ENCODE measurements at regions not wholly inside any gene's neighbourhood (a gene's known extent, or its start where the extent isn't known, plus 50 kb on each side); places are given as distances from the start of the nearest gene placed in this dataset.
A peak's percentile ranks its signal among the peaks of the same experiment; 100 is the strongest.

GRCh38 chr5:112668911-112669310 is 68.8 kb upstream of the APC start:
- H3K36me3 ChIP-seq (replicated peaks; ENCODE audit: low read depth, low read length): no peaks in the 10 kb centered on the region
- H4K20me1 ChIP-seq (ENCODE audit: insufficient read depth, low read length): no peaks in the 10 kb centered on the region
- peak overlapping the region; percentile 41; the same call in 1 of the 2 replicates for H3K4me2 ChIP-seq (ENCODE audit: low read length)
- TF ChIP-seq CTCF (IDR thresholded peaks at IDR 0.05; ENCODE audit: low read depth, low read length): no peak
- TF ChIP-seq EZH2phosphoT487 (IDR thresholded peaks at IDR 0.05; ENCODE audit: low read depth): no peak
- no peak overlapping the region for H3K9ac ChIP-seq (ENCODE audit: low read length)
- H3K27ac ChIP-seq (ENCODE audit: low read length): no peak overlapping the region
- no peaks in the 10 kb centered on the region for H3K9me3 ChIP-seq (ENCODE audit: insufficient read depth, low read length)
- no peaks in the 10 kb centered on the region for H3K27me3 ChIP-seq (ENCODE audit: low read depth, low read length)
- no peak overlapping the region for H2AFZ ChIP-seq (ENCODE audit: low read depth, low read length)
- no peak overlapping the region for H3K4me3 ChIP-seq (ENCODE audit: low read length)
- H3K4me1 ChIP-seq (ENCODE audit: low read length): peaks cover 10% of the 10 kb centered on the region
- H3K79me2 ChIP-seq (ENCODE audit: low read length): no peaks in the 10 kb centered on the region

- H3K27ac ChIP-seq (ENCODE audit: low read length): no peak overlapping the region
- no peak overlapping the region for H3K4me3 ChIP-seq (ENCODE audit: low read length)
- TF ChIP-seq CTCF (IDR thresholded peaks at IDR 0.05; ENCODE audit: low read depth, low read length) (no peak), EZH2phosphoT487 (IDR thresholded peaks at IDR 0.05; ENCODE audit: low read depth) (no peak)
- H3K36me3 ChIP-seq (replicated peaks; ENCODE audit: low read depth, low read length): no peaks in the 10 kb centered on the region
- no peaks in the 10 kb centered on the region for H3K9me3 ChIP-seq (ENCODE audit: insufficient read depth, low read length)
- no peak overlapping the region for H3K9ac ChIP-seq (ENCODE audit: low read length)
- 0 out of 2 replicates have a peak overlapping the region, but pooled peaks have one; percentile 13 for H2AFZ ChIP-seq (ENCODE audit: low read depth, low read length)
- no peaks in the 10 kb centered on the region for H3K79me2 ChIP-seq (ENCODE audit: low read length)
- no peaks in the 10 kb centered on the region for H3K27me3 ChIP-seq (ENCODE audit: low read depth, low read length)
- H3K4me2 ChIP-seq (ENCODE audit: low read length): peak overlapping the region; percentile 41
- no peaks in the 10 kb centered on the region for H4K20me1 ChIP-seq (ENCODE audit: insufficient read depth, low read length)
- peaks cover 10% of the 10 kb centered on the region for H3K4me1 ChIP-seq (ENCODE audit: low read length)
Observed at GRCh38 chr5:112669328-112669963, 68.2 kb upstream of the APC start.

GRCh38 chr5:112671687-112672086 is 66.0 kb upstream of the APC start:
- H3K9ac ChIP-seq (ENCODE audit: low read length): no peak overlapping the region
- no peaks in the 10 kb centered on the region for H3K79me2 ChIP-seq (ENCODE audit: low read length)
- peaks cover 10% of the 10 kb centered on the region for H3K4me1 ChIP-seq (ENCODE audit: low read length)
- no peak overlapping the region for H3K4me3 ChIP-seq (ENCODE audit: low read length)
- no peaks in the 10 kb centered on the region for H3K9me3 ChIP-seq (ENCODE audit: insufficient read depth, low read length)
- no peak overlapping the region for H3K27ac ChIP-seq (ENCODE audit: low read length)
- no peaks in the 10 kb centered on the region for H3K36me3 ChIP-seq (replicated peaks; ENCODE audit: low read depth, low read length)
- TF ChIP-seq EZH2phosphoT487 (IDR thresholded peaks at IDR 0.05; ENCODE audit: low read depth) (no peak), CTCF (IDR thresholded peaks at IDR 0.05; ENCODE audit: low read depth, low read length) (no peak)
- no peak overlapping the region for H3K4me2 ChIP-seq (ENCODE audit: low read length)
- no peaks in the 10 kb centered on the region for H4K20me1 ChIP-seq (ENCODE audit: insufficient read depth, low read length)
- no peak overlapping the region for H2AFZ ChIP-seq (ENCODE audit: low read depth, low read length)
- H3K27me3 ChIP-seq (ENCODE audit: low read depth, low read length): no peaks in the 10 kb centered on the region

GRCh38 chr5:112681481-112681908 is 56.2 kb upstream of the APC start:
- Histone ChIP-seq H3K4me2 (ENCODE audit: low read length) (no peak overlapping the region), H3K27me3 (ENCODE audit: low read depth, low read length) (no peaks in the 10 kb centered on the region), H3K9ac (ENCODE audit: low read length) (no peak overlapping the region), H2AFZ (ENCODE audit: low read depth, low read length) (no peak overlapping the region), H3K79me2 (ENCODE audit: low read length) (no peaks in the 10 kb centered on the region), H3K4me3 (ENCODE audit: low read length) (no peak overlapping the region), H3K4me1 (ENCODE audit: low read length) (no peaks in the 10 kb centered on the region; the same call in 1 of the 2 replicates), H3K36me3 (replicated peaks; ENCODE audit: low read depth, low read length) (no peaks in the 10 kb centered on the region), H4K20me1 (ENCODE audit: insufficient read depth, low read length) (no peaks in the 10 kb centered on the region), H3K9me3 (ENCODE audit: insufficient read depth, low read length) (no peaks in the 10 kb centered on the region), H3K27ac (ENCODE audit: low read length) (no peak overlapping the region)
- TF ChIP-seq EZH2phosphoT487 (IDR thresholded peaks at IDR 0.05; ENCODE audit: low read depth): no peak
- no peak for TF ChIP-seq CTCF (IDR thresholded peaks at IDR 0.05; ENCODE audit: low read depth, low read length)
